Skin epidermis (tissue), 12 donors: ENCODE measurements at regions not wholly inside any gene's neighbourhood (a gene's known extent, or its start where the extent isn't known, plus 50 kb on each side); places are given as distances from the start of the nearest gene placed in this dataset.

ENCODE experiments used
- H3K27ac ChIP-seq, 21 experiments: fragments of 200-600 bp; sonication (generic) in 11 of 21; one replicate each; pipeline ENCODE4 v1.5.0; 2020; ENCODE audit warnings: mild to moderate bottlenecking in 3 of 21, inconsistent platforms in 2 of 21, moderate library complexity in 2 of 21
- H3K4me3 ChIP-seq, 7 experiments: fragments of 200-600 bp; sonication (generic) in 2 of 7; one replicate each; pipeline ENCODE4 v1.5.0; 2020; ENCODE audit warnings: inconsistent platforms in 2 of 7, mild to moderate bottlenecking in 2 of 7, moderate library complexity in 1 of 7

DNA sequence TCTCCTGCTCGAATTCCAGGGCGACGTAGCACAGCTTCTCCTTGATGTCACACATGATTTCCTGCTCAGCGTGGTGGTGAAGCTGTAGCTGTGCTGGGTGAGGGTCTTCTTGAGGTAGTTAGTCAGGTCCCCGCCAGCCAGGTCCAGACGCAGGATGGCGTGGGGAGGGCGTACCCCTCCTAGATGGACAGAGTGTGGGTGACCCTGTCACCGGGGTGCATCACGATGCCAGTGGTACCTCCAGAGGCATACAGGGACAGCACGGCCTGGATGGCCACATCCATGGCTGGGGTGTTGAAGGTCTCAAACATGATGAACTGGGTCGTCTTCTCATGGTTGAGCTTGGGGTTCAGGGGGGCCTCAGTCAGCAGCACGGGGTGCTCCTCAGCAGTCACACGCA lies 110.2 kb upstream of the CNR1 start:
- Histone ChIP-seq H3K4me3 (no peak overlapping the region), H3K27ac (no peak overlapping the region)

DNA sequence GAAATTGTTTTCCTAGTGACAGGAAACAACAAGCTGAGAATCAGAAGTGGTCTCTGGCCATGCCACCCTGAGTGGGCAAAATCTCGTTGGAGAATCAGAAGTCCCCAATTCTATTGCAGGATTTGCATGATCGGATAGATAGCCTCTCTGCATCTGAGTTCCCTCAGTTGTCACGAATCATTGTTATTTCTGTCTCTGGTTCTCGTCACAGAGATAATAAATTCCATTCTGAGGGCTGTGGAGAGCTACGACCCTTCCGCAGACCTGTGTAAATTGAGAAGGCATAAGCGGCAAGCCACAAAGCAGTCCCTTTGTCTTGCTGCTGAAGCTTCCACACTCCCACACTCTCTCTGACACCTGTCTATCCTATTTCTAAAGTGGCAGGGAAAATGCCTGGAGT lies 102.4 kb upstream of the CNR1 start:
- no peak overlapping the region for H3K4me3 ChIP-seq

GRCh38 chr6:88266126-88266525 lies 100.0 kb upstream of the CNR1 start:
- no peak overlapping the region for H3K27ac ChIP-seq
- H3K4me3 ChIP-seq: no peak overlapping the region

More for the DNA sequence above, 102.4 kb upstream of the CNR1 start:
- H3K27ac ChIP-seq: no peak overlapping the region

- H3K27ac ChIP-seq: no peak overlapping the region
- H3K4me3 ChIP-seq: no peak overlapping the region
Measured at GRCh38 chr6:88263591-88263990, 97.4 kb upstream of the CNR1 start.

GRCh38 chr6:88262332-88262731 lies 96.2 kb upstream of the CNR1 start:
- Histone ChIP-seq H3K4me3 (no peak overlapping the region), H3K27ac (no peak overlapping the region)

GRCh38 chr6:88251301-88251700 lies 85.2 kb upstream of the CNR1 start:
- Histone ChIP-seq H3K27ac (no peak overlapping the region), H3K4me3 (no peak overlapping the region)

- H3K27ac ChIP-seq: no peak overlapping the region
- H3K4me3 ChIP-seq: no peak overlapping the region
Measured at GRCh38 chr6:88248709-88249321, 82.7 kb upstream of the CNR1 start.

DNA sequence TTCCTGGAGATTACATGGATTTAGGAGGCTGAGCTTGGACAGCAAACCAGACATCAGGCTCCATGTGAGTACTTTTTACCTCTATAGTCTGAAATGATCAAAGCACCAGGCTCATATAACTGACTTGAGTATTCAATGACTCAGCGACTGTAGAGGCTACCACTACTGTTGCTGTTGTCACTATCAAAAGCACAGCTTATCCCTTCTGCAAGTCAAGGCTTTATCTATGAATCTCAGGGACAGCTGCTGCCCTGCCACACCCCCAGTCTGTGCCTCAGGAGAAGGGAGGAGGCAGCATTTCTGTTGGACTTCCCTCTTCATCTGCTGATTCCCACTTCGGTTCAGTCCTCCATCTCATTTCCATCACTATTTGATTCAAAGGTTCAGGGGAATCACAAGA lies 80.5 kb upstream of the CNR1 start:
- no peak overlapping the region for H3K4me3 ChIP-seq
- no peak overlapping the region for H3K27ac ChIP-seq

DNA sequence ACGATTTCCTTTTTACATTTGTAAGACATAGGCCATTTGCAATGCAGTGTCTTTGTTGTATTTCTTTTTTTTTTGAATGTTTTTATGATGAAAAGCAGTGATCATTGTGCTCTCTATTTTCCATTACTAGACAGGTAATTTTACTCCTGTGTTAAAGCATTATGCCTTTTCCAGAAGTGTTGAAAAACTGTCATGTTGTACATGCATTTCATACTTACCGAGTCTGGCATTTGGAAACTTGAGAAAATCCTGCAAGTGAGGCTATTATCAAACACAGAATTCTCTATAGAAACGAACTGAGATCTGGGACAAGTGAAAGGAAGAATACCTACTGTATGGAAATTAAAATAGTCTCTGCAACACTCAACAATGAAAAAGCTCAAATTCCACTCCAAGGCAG lies 78.6 kb upstream of the CNR1 start:
- H3K4me3 ChIP-seq: no peak overlapping the region
- no peak overlapping the region for H3K27ac ChIP-seq

GRCh38 chr6:88238901-88239300 lies 72.8 kb upstream of the CNR1 start:
- H3K27ac ChIP-seq: no peak overlapping the region
- H3K4me3 ChIP-seq: no peak overlapping the region

GRCh38 chr6:88238065-88238464 lies 71.9 kb upstream of the CNR1 start:
- no peak overlapping the region for H3K27ac ChIP-seq

GRCh38 chr6:88236612-88237360 lies 70.6 kb upstream of the CNR1 start:
- no peak overlapping the region for H3K4me3 ChIP-seq
- H3K27ac ChIP-seq: no peak overlapping the region

More at GRCh38 chr6:88238065-88238464, 71.9 kb upstream of the CNR1 start:
- H3K4me3 ChIP-seq: no peak overlapping the region

- Histone ChIP-seq H3K27ac (no peak overlapping the region), H3K4me3 (no peak overlapping the region)
Measured at GRCh38 chr6:88232753-88233152, 66.6 kb upstream of the CNR1 start.

GRCh38 chr6:88223298-88223697 lies 57.2 kb upstream of the CNR1 start:
- H3K4me3 ChIP-seq: no peak overlapping the region
- no peak overlapping the region for H3K27ac ChIP-seq

DNA sequence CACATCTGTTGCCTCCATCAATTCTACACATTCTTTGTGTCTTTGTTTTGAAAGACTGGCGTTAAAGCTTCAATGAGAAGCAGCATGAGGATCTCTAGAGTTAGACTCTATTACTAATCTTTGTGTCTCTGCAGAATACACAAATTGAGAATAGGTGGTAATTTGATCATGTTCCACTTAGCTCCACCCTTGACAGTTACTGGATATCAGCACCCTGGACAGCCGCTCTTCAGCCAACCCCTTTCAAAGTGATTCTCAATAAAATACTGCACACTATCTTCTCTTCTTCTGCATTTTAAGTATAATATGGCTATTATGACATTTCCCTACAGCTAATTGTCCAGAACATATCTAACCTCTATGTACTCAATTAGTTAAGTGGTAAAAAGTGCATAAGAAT lies 54.3 kb upstream of the CNR1 start:
- no peak overlapping the region for H3K27ac ChIP-seq
- H3K4me3 ChIP-seq: no peak overlapping the region

- H3K27ac ChIP-seq: no peak overlapping the region
- no peak overlapping the region for H3K4me3 ChIP-seq
Measured at GRCh38 chr6:88216182-88216581, 50.0 kb upstream of the CNR1 start.
